Progenitor cell of endocrine pancreas (in vitro differentiated cells): ENCODE measurements at regions not wholly inside any gene's neighbourhood (a gene's known extent, or its start where the extent isn't known, plus 50 kb on each side); places are given as distances from the start of the nearest gene placed in this dataset.

Experiments used
- DNase-seq: peaks from one replicate; pipeline ENCODE4 v3.0.0; 2021; ENCODE audit warnings: low spot score; ENCODE audit not compliant: unreplicated experiment
- H3K27ac Mint-ChIP-seq: 2 replicates; pipeline ENCODE4 v1.8.0; 2021; ENCODE audit warnings: mild to moderate bottlenecking, moderate library complexity, mixed read lengths
- H3K27me3 Mint-ChIP-seq: 2 replicates; pipeline ENCODE4 v1.8.0; 2021; ENCODE audit warnings: mixed read lengths
- H3K36me3 Mint-ChIP-seq: 2 replicates; pipeline ENCODE4 v1.8.0; 2022; ENCODE audit warnings: mixed read lengths; ENCODE audit not compliant: insufficient read depth
- H3K4me1 Mint-ChIP-seq: 2 replicates; pipeline ENCODE4 v1.8.0; 2021; ENCODE audit warnings: low read depth, mixed read lengths
- H3K4me3 Mint-ChIP-seq: 2 replicates; pipeline ENCODE4 v1.8.0; 2021; ENCODE audit warnings: low read depth, mild to moderate bottlenecking, moderate library complexity, mixed read lengths
- H3K9me3 Mint-ChIP-seq: 2 replicates; pipeline ENCODE4 v1.8.0; 2021; ENCODE audit warnings: low read depth, mixed read lengths
- CTCF ChIP-seq: fragments of 200-600 bp; sonication (generic); IDR thresholded peaks from one replicate; pipeline ENCODE4 v1.5.0; 2021; ENCODE audit warnings: antibody characterized with exemption, mild to moderate bottlenecking; ENCODE audit not compliant: unreplicated experiment

- no peaks in the 10 kb centered on the region for H3K4me1 Mint-ChIP-seq
- no peaks in the 10 kb centered on the region for H3K36me3 Mint-ChIP-seq
- no peaks in the 10 kb centered on the region for H3K27me3 Mint-ChIP-seq
- no peak overlapping the region for H3K27ac Mint-ChIP-seq
- H3K4me3 Mint-ChIP-seq = no peak overlapping the region
- DNase-seq = no peak
- no peak for TF ChIP-seq CTCF
- H3K9me3 Mint-ChIP-seq = peaks cover 11% of the 10 kb centered on the region
Observed at GRCh38 chr13:89602655-89603054, 1744.8 kb upstream of the MIR17HG start.

GRCh38 chr13:89603187-89603586, 1744.3 kb upstream of the MIR17HG start:
- TF ChIP-seq CTCF = no peak
- no peaks in the 10 kb centered on the region for H3K36me3 Mint-ChIP-seq
- H3K27me3 Mint-ChIP-seq = no peaks in the 10 kb centered on the region

GRCh38 chr13:89609318-89609717, 1738.2 kb upstream of the MIR17HG start:
- Mint-ChIP-seq H3K27ac (no peak overlapping the region), H3K4me3 (no peak overlapping the region), H3K9me3 (peaks cover 14% of the 10 kb centered on the region), H3K27me3 (no peaks in the 10 kb centered on the region), H3K4me1 (no peaks in the 10 kb centered on the region), H3K36me3 (no peaks in the 10 kb centered on the region)
- TF ChIP-seq CTCF = no peak
- no peak for DNase-seq

More at GRCh38 chr13:89603187-89603586, 1744.3 kb upstream of the MIR17HG start:
- DNase-seq = no peak
- H3K4me1 Mint-ChIP-seq = no peaks in the 10 kb centered on the region
- H3K9me3 Mint-ChIP-seq = peaks cover 14% of the 10 kb centered on the region
- H3K27ac Mint-ChIP-seq = no peak overlapping the region
- no peak overlapping the region for H3K4me3 Mint-ChIP-seq

- Mint-ChIP-seq H3K36me3 (no peaks in the 10 kb centered on the region), H3K9me3 (peaks cover 13% of the 10 kb centered on the region), H3K27me3 (no peaks in the 10 kb centered on the region), H3K4me1 (no peaks in the 10 kb centered on the region), H3K4me3 (no peak overlapping the region), H3K27ac (no peak overlapping the region)
- DNase-seq = no peak
- TF ChIP-seq CTCF = no peak
Observed at GRCh38 chr13:89610331-89610730, 1737.2 kb upstream of the MIR17HG start.

GRCh38 chr13:89610881-89611280, 1736.6 kb upstream of the MIR17HG start:
- peaks cover 8% of the 10 kb centered on the region for H3K9me3 Mint-ChIP-seq
- TF ChIP-seq CTCF = no peak
- no peaks in the 10 kb centered on the region for H3K27me3 Mint-ChIP-seq
- H3K27ac Mint-ChIP-seq = no peak overlapping the region
- H3K4me1 Mint-ChIP-seq = no peaks in the 10 kb centered on the region
- H3K4me3 Mint-ChIP-seq = no peak overlapping the region
- DNase-seq = no peak
- H3K36me3 Mint-ChIP-seq = no peaks in the 10 kb centered on the region
